Loucy (cell line): ENCODE measurements at regions not wholly inside any gene's neighbourhood (a gene's known extent, or its start where the extent isn't known, plus 50 kb on each side); places are given as distances from the start of the nearest gene placed in this dataset.

Source experiments
- H2AFZ ChIP-seq: fragments of 200-600 bp; sonication (generic); 2 replicates; pipeline ENCODE4 v1.6.0; 2016; ENCODE audit warnings: antibody characterized with exemption, mild to moderate bottlenecking, low read length, moderate library complexity
- H3F3A ChIP-seq: fragments of 200-600 bp; 2 replicates; pipeline ENCODE4 v1.6.0; 2016; ENCODE audit warnings: antibody characterized with exemption, low read depth, mild to moderate bottlenecking
- H3K27me3 ChIP-seq: fragments of 200-600 bp; sonication (generic); 2 replicates; pipeline ENCODE4 v1.6.1; 2014; ENCODE audit warnings: low read length, mild to moderate bottlenecking; ENCODE audit not compliant: insufficient read depth, poor library complexity, severe bottlenecking
- H3K36me3 ChIP-seq: fragments of 200-600 bp; sonication (generic); 2 replicates; pipeline ENCODE4 v1.6.1; 2016; ENCODE audit warnings: low read length; ENCODE audit not compliant: insufficient read depth
- H3K4me1 ChIP-seq: fragments of 200-600 bp; sonication (generic); 2 replicates; pipeline ENCODE4 v1.5.1; 2014; ENCODE audit warnings: low read length, mild to moderate bottlenecking; ENCODE audit not compliant: insufficient read depth, poor library complexity, severe bottlenecking
- H3K4me2 ChIP-seq: fragments of 200-600 bp; sonication (generic); 2 replicates; pipeline ENCODE4 v1.6.0; 2014; ENCODE audit warnings: antibody characterized with exemption, low read length, low read depth, mild to moderate bottlenecking; ENCODE audit not compliant: poor library complexity, severe bottlenecking
- H3K4me3 ChIP-seq: fragments of 200-600 bp; sonication (generic); 2 replicates; pipeline ENCODE4 v1.5.1; 2014; ENCODE audit warnings: low read length, mild to moderate bottlenecking, mixed read lengths; ENCODE audit not compliant: poor library complexity, severe bottlenecking
- H3K79me2 ChIP-seq: fragments of 200-600 bp; sonication (generic); 2 replicates; pipeline ENCODE4 v1.6.1; 2014; ENCODE audit warnings: low read length; ENCODE audit not compliant: insufficient read depth
- H3K9ac ChIP-seq: fragments of 200-600 bp; sonication (generic); 2 replicates; pipeline ENCODE4 v1.6.0; 2014; ENCODE audit warnings: mild to moderate bottlenecking, low read depth, low read length, moderate library complexity; ENCODE audit not compliant: poor library complexity, severe bottlenecking
- H3K9me2 ChIP-seq: fragments of 200-600 bp; sonication (generic); replicated peaks from 2 replicates; pipeline ENCODE4 v1.6.1; 2016; ENCODE audit warnings: low read depth, low read length, mixed read lengths
- H3K9me3 ChIP-seq: fragments of 200-600 bp; sonication (generic); 2 replicates; pipeline ENCODE4 v1.6.1; 2014; ENCODE audit warnings: mild to moderate bottlenecking, antibody characterized with exemption, low read length, low read depth; ENCODE audit not compliant: insufficient read depth
- H4K20me1 ChIP-seq: fragments of 200-600 bp; sonication (generic); 2 replicates; pipeline ENCODE4 v1.6.0; 2014; ENCODE audit warnings: antibody characterized with exemption, low read length, mild to moderate bottlenecking; ENCODE audit not compliant: insufficient read depth, poor library complexity, severe bottlenecking
- CTCF ChIP-seq: fragments of 200-600 bp; sonication (generic); conservative IDR thresholded peaks from 2 replicates; pipeline ENCODE4 v1.5.1; 2014; ENCODE audit warnings: mild to moderate bottlenecking, antibody characterized with exemption, low read length
- EZH2phosphoT487 ChIP-seq: fragments of 200-600 bp; IDR thresholded peaks from 2 replicates; pipeline ENCODE4 v1.6.1; 2018; ENCODE audit warnings: antibody characterized with exemption, mild to moderate bottlenecking, moderate library complexity, borderline replicate concordance

- H3K9me2 ChIP-seq, result no peaks in the 10 kb centered on the region
- no peaks in the 10 kb centered on the region for H3K36me3 ChIP-seq
- H3K79me2 ChIP-seq, result no peaks in the 10 kb centered on the region
- H4K20me1 ChIP-seq, result no peaks in the 10 kb centered on the region
- H3K9ac ChIP-seq, result no peak overlapping the region
- H3K9me3 ChIP-seq, result no peaks in the 10 kb centered on the region
- no peaks in the 10 kb centered on the region for H3F3A ChIP-seq
- H3K4me3 ChIP-seq, result no peak overlapping the region
- TF ChIP-seq CTCF, result no peak
- TF ChIP-seq EZH2phosphoT487, result no peak
- no peaks in the 10 kb centered on the region for H3K27me3 ChIP-seq
- no peak overlapping the region for H2AFZ ChIP-seq
- H3K4me1 ChIP-seq, result peaks cover 20% of the 10 kb centered on the region
- no peak overlapping the region for H3K4me2 ChIP-seq
Observed at GRCh38 chr4:13970349-13970748, 342.8 kb upstream of the BOD1L1 start.

- H4K20me1 ChIP-seq, result no peaks in the 10 kb centered on the region
- H3F3A ChIP-seq, result peaks cover 10% of the 10 kb centered on the region
- H3K9ac ChIP-seq, result peak overlapping the region; percentile 39
- H3K9me3 ChIP-seq, result 0 out of 2 replicates have a peak, but pooled peaks cover 4% of the 10 kb centered on the region
- peaks cover 55% of the 10 kb centered on the region for H3K4me1 ChIP-seq
- no peaks in the 10 kb centered on the region for H3K36me3 ChIP-seq
- no peaks in the 10 kb centered on the region for H3K27me3 ChIP-seq
- peak overlapping the region; percentile 47 for H3K4me3 ChIP-seq
- H3K4me2 ChIP-seq, result peak overlapping the region; percentile 68
- TF ChIP-seq CTCF (no peak), EZH2phosphoT487 (no peak)
- no peaks in the 10 kb centered on the region for H3K9me2 ChIP-seq
- H3K79me2 ChIP-seq, result no peaks in the 10 kb centered on the region
- H2AFZ ChIP-seq, result no peak overlapping the region
Observed at GRCh38 chr4:13977746-13978145, 350.2 kb upstream of the BOD1L1 start.

GRCh38 chr4:13980317-13981310 is 353.1 kb upstream of the BOD1L1 start:
- peak overlapping the region; percentile 81 for H3K4me2 ChIP-seq

More at GRCh38 chr4:13980317-13981310, 353.1 kb upstream of the BOD1L1 start:
- Histone ChIP-seq H2AFZ (peak overlapping the region; percentile 5; the same call in 1 of the 2 replicates), H3K9me2 (no peaks in the 10 kb centered on the region), H3K9me3 (0 out of 2 replicates have a peak, but pooled peaks cover 4% of the 10 kb centered on the region), H3K4me1 (peaks cover 75% of the 10 kb centered on the region), H3K79me2 (no peaks in the 10 kb centered on the region), H3F3A (peaks cover 10% of the 10 kb centered on the region), H4K20me1 (no peaks in the 10 kb centered on the region), H3K27me3 (no peaks in the 10 kb centered on the region), H3K36me3 (no peaks in the 10 kb centered on the region), H3K9ac (peak overlapping the region; percentile 78), H3K4me3 (peak overlapping the region; percentile 67)
- TF ChIP-seq EZH2phosphoT487 (no peak), CTCF (no peak)
